H1 (cell line): ENCODE measurements at regions not wholly inside any gene's neighbourhood (a gene's known extent, or its start where the extent isn't known, plus 50 kb on each side); places are given as distances from the start of the nearest gene placed in this dataset.

Source experiments
- CTCF ChIA-PET: fragments of 300-600 bp; sonication (Branson Sonifier 250); formaldehyde crosslinking; loops from one replicate; lab custom pipeline; 2021; ENCODE audit not compliant: partially characterized antibody; lab: Charles Lee
- POLR2A ChIA-PET: fragments of 300-600 bp; sonication (Branson Sonifier 250); formaldehyde crosslinking; loops from one replicate; lab custom pipeline; 2021; ENCODE audit warnings: inconsistent platforms; ENCODE audit not compliant: partially characterized antibody; lab: Charles Lee
- DNase-seq, 2 experiments: peaks; one replicate each; pipeline versions ENCODE4 v3.0.0 to v3.0.0-alpha.2; 2010 to 2022; ENCODE audit warnings: low spot score in 2 of 2, low read depth in 1 of 2, mixed read lengths in 1 of 2
- FAIRE-seq: peaks from 2 replicates; lab custom pipeline; 2011; peaks lifted over from hg19 to GRCh38; lab: Jason Lieb, UNC
- H2AFZ ChIP-seq: 2 replicates; pipeline ENCODE4 v1.8.1; 2012; ENCODE audit warnings: low read length, inconsistent platforms
- H2AK5ac ChIP-seq: 2 replicates; pipeline ENCODE4 v1.6.1; 2013; ENCODE audit warnings: low read depth, low read length
- H2BK120ac ChIP-seq: replicated peaks from 2 replicates; pipeline ENCODE3; 2013; ENCODE audit warnings: low read depth, low read length, inconsistent platforms
- H2BK12ac ChIP-seq: 2 replicates; pipeline ENCODE4 v1.6.1; 2013; ENCODE audit warnings: low read depth, low read length
- H2BK15ac ChIP-seq: 2 replicates; pipeline ENCODE4 v1.6.1; 2013; ENCODE audit warnings: low read length
- H2BK20ac ChIP-seq: 2 replicates; pipeline ENCODE4 v1.6.1; 2013; ENCODE audit warnings: low read length
- H2BK5ac ChIP-seq: 2 replicates; pipeline ENCODE4 v1.6.1; 2013; ENCODE audit warnings: low read depth, low read length
- H3K14ac ChIP-seq: 2 replicates; pipeline ENCODE4 v1.6.1; 2013; ENCODE audit warnings: inconsistent platforms; ENCODE audit not compliant: insufficient read length
- H3K18ac ChIP-seq: 2 replicates; pipeline ENCODE4 v1.6.1; 2013; ENCODE audit warnings: low read length; ENCODE audit errors: extremely low read depth
- H3K23ac ChIP-seq: 2 replicates; pipeline ENCODE4 v1.6.1; 2013; ENCODE audit warnings: inconsistent platforms; ENCODE audit not compliant: insufficient read length
- H3K23me2 ChIP-seq: 2 replicates; pipeline ENCODE4 v1.6.1; 2013; ENCODE audit warnings: low read depth, low read length
- H3K27ac ChIP-seq: 2 replicates; pipeline ENCODE4 v1.6.1; 2011; ENCODE audit warnings: low read depth, low read length, inconsistent platforms
- H3K27me3 ChIP-seq, 4 experiments: replicated peaks in 1 of 4; 1 replicate in 1 of 4; 2 replicates in 3 of 4; pipeline versions ENCODE4 v1.6.1 to v1.8.1; 2011 to 2013; ENCODE audit warnings: low read length in 3 of 4, mild to moderate bottlenecking in 3 of 4, inconsistent platforms in 2 of 4, mixed read lengths in 2 of 4, moderate library complexity in 1 of 4; ENCODE audit not compliant: control insufficient read depth in 3 of 4, insufficient read depth in 3 of 4; ENCODE audit errors: extremely low read depth in 1 of 4
- H3K36me3 ChIP-seq, 4 experiments: 2 replicates each; pipeline versions ENCODE4 v1.6.1 to v1.8.1; 2011 to 2013; ENCODE audit warnings: mild to moderate bottlenecking in 4 of 4, low read length in 3 of 4, moderate library complexity in 2 of 4, control low read depth in 1 of 4, inconsistent platforms in 1 of 4; ENCODE audit not compliant: insufficient read depth in 4 of 4, control insufficient read depth in 2 of 4
- H3K4ac ChIP-seq: replicated peaks from 2 replicates; pipeline ENCODE3; 2013; ENCODE audit warnings: low read length, low read depth, mixed read lengths, inconsistent platforms; ENCODE audit not compliant: insufficient read length
- H3K4me1 ChIP-seq, 4 experiments: replicated peaks in 1 of 4; 1 replicate in 1 of 4; 2 replicates in 3 of 4; pipeline versions ENCODE4 v1.6.1 to v1.8.1; 2011 to 2013; ENCODE audit warnings: low read length in 3 of 4, inconsistent platforms in 2 of 4, mixed read lengths in 1 of 4; ENCODE audit not compliant: insufficient read depth in 4 of 4, control insufficient read depth in 3 of 4
- H3K4me2 ChIP-seq, 2 experiments: 2 replicates each; pipeline versions ENCODE4 v1.6.1 to v1.8.1; 2011 to 2013; ENCODE audit warnings: low read depth in 2 of 2, low read length in 2 of 2, control low read depth in 1 of 2, inconsistent platforms in 1 of 2, mild to moderate bottlenecking in 1 of 2; ENCODE audit not compliant: insufficient read depth in 1 of 2
- H3K4me3 ChIP-seq, 4 experiments: fragments of 200-600, 300-600 bp in 1 of 4; sonication (generic), shearing (Covaris generic), sonication (Bioruptor Twin) in 1 of 4; 2 replicates each; pipeline versions ENCODE4 v1.5.1 to v1.8.1; 2011 to 2016; ENCODE audit warnings: low read length in 4 of 4, low read depth in 3 of 4, control low read depth in 2 of 4, inconsistent platforms in 2 of 4, mild to moderate bottlenecking in 2 of 4, mixed read lengths in 1 of 4, moderate library complexity in 1 of 4; ENCODE audit not compliant: insufficient read depth in 2 of 4; ENCODE audit errors: extremely low read depth in 1 of 4
- H3K56ac ChIP-seq: replicated peaks from 2 replicates; pipeline ENCODE3; 2013; ENCODE audit warnings: low read depth, mild to moderate bottlenecking, mixed read lengths, low read length, inconsistent platforms; ENCODE audit not compliant: insufficient read length
- H3K79me1 ChIP-seq: 2 replicates; pipeline ENCODE4 v1.6.1; 2013; ENCODE audit warnings: low read depth, low read length, control low read depth
- H3K79me2 ChIP-seq, 2 experiments: 2 replicates each; pipeline versions ENCODE4 v1.6.1 to v1.8.1; 2012 to 2013; ENCODE audit warnings: low read length in 2 of 2, mild to moderate bottlenecking in 2 of 2, inconsistent platforms in 1 of 2; ENCODE audit not compliant: insufficient read depth in 2 of 2, control insufficient read depth in 1 of 2
- H3K9ac ChIP-seq, 4 experiments: replicated peaks in 1 of 4; 1 replicate in 1 of 4; 2 replicates in 3 of 4; pipeline versions ENCODE4 v1.6.1 to v1.8.1; 2011 to 2013; ENCODE audit warnings: low read depth in 3 of 4, low read length in 3 of 4, control low read depth in 2 of 4, mild to moderate bottlenecking in 2 of 4, moderate library complexity in 2 of 4, inconsistent platforms in 1 of 4; ENCODE audit errors: extremely low read depth in 1 of 4
- H3K9me3 ChIP-seq, 2 experiments: 2 replicates each; pipeline versions ENCODE4 v1.6.1 to v1.8.1; 2012 to 2013; ENCODE audit warnings: mild to moderate bottlenecking in 2 of 2, moderate library complexity in 2 of 2, control low read depth in 1 of 2, inconsistent platforms in 1 of 2, low read depth in 1 of 2, low read length in 1 of 2, mixed read lengths in 1 of 2; ENCODE audit not compliant: insufficient read depth in 2 of 2
- H4K20me1 ChIP-seq, 2 experiments: replicated peaks in 1 of 2; 2 replicates each; pipeline versions ENCODE3 to v1.8.1; 2011 to 2013; ENCODE audit warnings: inconsistent platforms in 2 of 2, low read length in 2 of 2, mild to moderate bottlenecking in 1 of 2; ENCODE audit not compliant: insufficient read depth in 2 of 2, control insufficient read depth in 1 of 2
- H4K5ac ChIP-seq: 2 replicates; pipeline ENCODE4 v1.6.1; 2013; ENCODE audit warnings: low read length, low read depth, mixed read lengths, inconsistent platforms; ENCODE audit not compliant: insufficient read length
- H4K8ac ChIP-seq: 2 replicates; pipeline ENCODE4 v1.8.0; 2013; ENCODE audit warnings: mild to moderate bottlenecking, moderate library complexity, low read length, inconsistent platforms; ENCODE audit not compliant: insufficient read depth; ENCODE audit errors: extremely low read depth
- H4K91ac ChIP-seq: replicated peaks from 2 replicates; pipeline ENCODE3; 2013; ENCODE audit warnings: low read length, mixed read lengths, inconsistent platforms; ENCODE audit not compliant: insufficient read length
- ATF3 ChIP-seq: IDR thresholded peaks from 2 replicates; pipeline ENCODE4 v1.6.1; 2011; ENCODE audit warnings: low read depth, mild to moderate bottlenecking, low read length; ENCODE audit not compliant: insufficient read depth
- JUND ChIP-seq: IDR thresholded peaks from 2 replicates; pipeline ENCODE4 v1.6.1; 2011; ENCODE audit warnings: mild to moderate bottlenecking, improper control_type of control experiment, low read length
- POU5F1 ChIP-seq: IDR thresholded peaks from 2 replicates; pipeline ENCODE4 v1.6.1; 2011; ENCODE audit warnings: low read depth, mild to moderate bottlenecking, low read length, moderate library complexity
- ZNF274 ChIP-seq: IDR thresholded peaks from 2 replicates; pipeline ENCODE4 v1.7.0; 2012; ENCODE audit warnings: low read length, borderline replicate concordance; ENCODE audit errors: extremely low read depth
- WGBS, 2 experiments: shearing (Covaris generic) in 1 of 2; methylation state at CpG; one replicate each; pipeline versions ENCODE4 v1.1.6 to v1.1.7; 2013 to 2015; ENCODE audit warnings: low lambda C conversion rate in 2 of 2, mixed read lengths in 2 of 2, inconsistent platforms in 1 of 2, low coverage in 1 of 2, missing lambda C conversion rate in 1 of 2; ENCODE audit not compliant: insufficient replicate concordance in 2 of 2, insufficient coverage in 1 of 2, insufficient read length in 1 of 2; ENCODE audit errors: extremely low coverage in 1 of 2, missing lambda C conversion rate in 1 of 2; 5-methylcytosine and 5-hydroxymethylcytosine counted together

GRCh38 chr2:48204750-48205136, 109.7 kb upstream of the FOXN2 start:
- Histone ChIP-seq H3K79me1 (no peaks in the 10 kb centered on the region), H3K36me3 (no peaks in the 10 kb centered on the region), H2AK5ac (no peak overlapping the region), H3K14ac (no peak overlapping the region), H3K4me1 (peaks cover 3 to 18% (median 11%) of the 10 kb centered on the region in 4 experiments; a peak in 5 of 7 replicates), H3K27me3 (no peaks in the 10 kb centered on the region), H3K4ac (no peak overlapping the region), H3K9me3 (no peaks in the 10 kb centered on the region), H2BK5ac (no peak overlapping the region), H2AFZ (no peak overlapping the region), H4K20me1 (no peaks in the 10 kb centered on the region), H2BK15ac (no peak overlapping the region), H3K27ac (no peak overlapping the region), H3K23ac (no peak overlapping the region), H3K79me2 (no peaks in the 10 kb centered on the region), H2BK120ac (no peak overlapping the region), H3K18ac (no peak overlapping the region), H4K5ac (no peak overlapping the region), H2BK20ac (no peak overlapping the region), H3K4me2 (no peak overlapping the region), H4K91ac (no peak overlapping the region), H3K4me3 (no peak overlapping the region), H3K23me2 (peaks cover 2% of the 10 kb centered on the region), H3K9ac (no peak overlapping the region), H3K56ac (no peak overlapping the region), H4K8ac (no peak overlapping the region), H2BK12ac (no peak overlapping the region)
- TF ChIP-seq ATF3 = no peak
- no peak for TF ChIP-seq ZNF274
- TF ChIP-seq JUND = no peak
- TF ChIP-seq POU5F1 = no peak
- 87% methylated on average over 2 of the region's 2 CpGs; no CpG with 5 or more reads in 1 of the 2 experiments for WGBS, 2 experiments
- ChIA-PET CTCF (interaction anchor here (1.0 to 1.5 kb wide), 5 partner anchors 11 to 243 kb away, joined by 3 to 4 read pairs (median 3); no protein-coding TSS in a partner anchor), POLR2A (no interaction called here)
- no peak for FAIRE-seq
- no peak for DNase-seq
